MCF 10A (cell line): ENCODE measurements at regions not wholly inside any gene's neighbourhood (a gene's known extent, or its start where the extent isn't known, plus 50 kb on each side); places are given as distances from the start of the nearest gene placed in this dataset.

Source experiments
- BruUV-seq: library from RNA; stranded (reverse); fragments of 400-500 nt; replicated peaks from 2 replicates; lab custom pipeline; 2021; lab: Mats Ljungman, UMichigan
- CTCF ChIA-PET: fragments of 300-600 bp; sonication (Branson Sonifier 250); formaldehyde crosslinking; extraction: SDS; loops from one replicate; lab custom pipeline; 2021; ENCODE audit warnings: antibody characterized with exemption, inconsistent platforms; lab: Yijun Ruan, JAX
- POLR2A ChIA-PET: fragments of 300-600, 350-650 bp; sonication (Branson Sonifier 250); formaldehyde crosslinking; extraction: SDS; loops from one replicate; lab custom pipeline; 2020; ENCODE audit warnings: antibody characterized with exemption, inconsistent platforms; lab: Yijun Ruan, JAX
- DNase-seq: peaks from one replicate; pipeline ENCODE4 v3.0.0-alpha.2; 2018; ENCODE audit not compliant: unreplicated experiment
- H3K27ac Mint-ChIP-seq: one replicate; pipeline ENCODE4 v1.8.0; 2022; ENCODE audit warnings: mild to moderate bottlenecking, low read depth, mixed read lengths; ENCODE audit not compliant: unreplicated experiment
- H3K27me3 Mint-ChIP-seq: one replicate; pipeline ENCODE4 v1.8.0; 2022; ENCODE audit warnings: mixed read lengths; ENCODE audit not compliant: insufficient read depth, unreplicated experiment
- H3K36me3 Mint-ChIP-seq: one replicate; pipeline ENCODE4 v1.8.0; 2022; ENCODE audit warnings: mild to moderate bottlenecking, moderate library complexity, mixed read lengths; ENCODE audit not compliant: insufficient read depth, unreplicated experiment
- H3K4me1 Mint-ChIP-seq: one replicate; pipeline ENCODE4 v1.8.0; 2022; ENCODE audit warnings: mixed read lengths; ENCODE audit not compliant: insufficient read depth, unreplicated experiment
- H3K4me3 Mint-ChIP-seq: one replicate; pipeline ENCODE4 v1.8.0; 2022; ENCODE audit warnings: mild to moderate bottlenecking, moderate library complexity, mixed read lengths; ENCODE audit not compliant: unreplicated experiment
- H3K9me3 Mint-ChIP-seq: one replicate; pipeline ENCODE4 v1.8.0; 2022; ENCODE audit warnings: mixed read lengths; ENCODE audit not compliant: unreplicated experiment
- CTCF ChIP-seq: fragments of 200-600 bp; IDR thresholded peaks from one replicate; pipeline ENCODE4 v1.8.0; 2022; ENCODE audit warnings: antibody characterized with exemption, mild to moderate bottlenecking; ENCODE audit not compliant: unreplicated experiment
- intact Hi-C: fragments of 100-400 bp; cut with micrococcal nuclease; formaldehyde crosslinking; loops from 2 replicates; pipeline ENCODE4 v1.14.1; 2022

GRCh38 chr15:88719654-88720053 lies 80.8 kb downstream of the ISG20 start:
- Mint-ChIP-seq H3K27me3 (peaks cover 6% of the 10 kb centered on the region), H3K4me1 (no peaks in the 10 kb centered on the region), H3K36me3 (no peaks in the 10 kb centered on the region), H3K9me3 (no peaks in the 10 kb centered on the region), H3K27ac (no peak overlapping the region), H3K4me3 (no peak overlapping the region)
- ChIA-PET POLR2A (no interaction called here), CTCF (no interaction called here)
- no peak for DNase-seq
- intact Hi-C loops = no loop called here
- TF ChIP-seq CTCF = no peak
- BruUV-seq = no TSS peak

GRCh38 chr15:88725305-88726210 lies 77.7 kb upstream of the ACAN start:
- Mint-ChIP-seq H3K27ac (no peak overlapping the region), H3K4me3 (no peak overlapping the region), H3K36me3 (no peaks in the 10 kb centered on the region), H3K27me3 (peaks cover 36% of the 10 kb centered on the region), H3K9me3 (peaks cover 7% of the 10 kb centered on the region), H3K4me1 (no peaks in the 10 kb centered on the region)
- TF ChIP-seq CTCF = no peak
- DNase-seq = no peak
- intact Hi-C loops = no loop called here
- no TSS peak for BruUV-seq
- ChIA-PET CTCF (interaction anchor here (0.6 to 0.7 kb wide), 3 partner anchors 117 to 1547 kb away, joined by 4 to 5 read pairs (median 4); no protein-coding TSS in a partner anchor), POLR2A (no interaction called here)

- BruUV-seq = no TSS peak
- no peak for DNase-seq
- no peak overlapping the region for H3K4me3 Mint-ChIP-seq
Measured at GRCh38 chr15:88727439-88727838, 75.8 kb upstream of the ACAN start.

More at GRCh38 chr15:88727439-88727838, 75.8 kb upstream of the ACAN start:
- no peak for TF ChIP-seq CTCF
- no peaks in the 10 kb centered on the region for H3K36me3 Mint-ChIP-seq
- intact Hi-C loops = no loop called here
- ChIA-PET POLR2A (no interaction called here), CTCF (no interaction called here)
- peaks cover 7% of the 10 kb centered on the region for H3K9me3 Mint-ChIP-seq
- H3K27ac Mint-ChIP-seq = no peak overlapping the region
- H3K27me3 Mint-ChIP-seq = peaks cover 34% of the 10 kb centered on the region
- no peaks in the 10 kb centered on the region for H3K4me1 Mint-ChIP-seq
